Effector memory CD4-positive, alpha-beta T cell (primary cell): ENCODE measurements at regions not wholly inside any gene's neighbourhood (a gene's known extent, or its start where the extent isn't known, plus 50 kb on each side); places are given as distances from the start of the nearest gene placed in this dataset.

Experiments
- DNase-seq, 3 donors: peaks; one replicate each; pipeline ENCODE4 v3.0.0-alpha.2; 2020
- H3K27ac ChIP-seq: 2 replicates; pipeline ENCODE4 v1.7.0; 2013; ENCODE audit warnings: mild to moderate bottlenecking, low read length, moderate library complexity; ENCODE audit not compliant: insufficient read depth, poor library complexity, severe bottlenecking
- H3K27me3 ChIP-seq: replicated peaks from 2 replicates; pipeline ENCODE4 v1.7.0; 2013; ENCODE audit warnings: mild to moderate bottlenecking, low read length; ENCODE audit not compliant: insufficient read depth, control insufficient read depth, poor library complexity, severe bottlenecking
- H3K36me3 ChIP-seq: 2 replicates; pipeline ENCODE4 v1.7.0; 2013; ENCODE audit warnings: mild to moderate bottlenecking, low read length, moderate library complexity; ENCODE audit not compliant: control insufficient read depth, insufficient read depth
- H3K4me1 ChIP-seq: 2 replicates; pipeline ENCODE4 v1.7.0; 2013; ENCODE audit warnings: low read length, mild to moderate bottlenecking; ENCODE audit not compliant: control insufficient read depth, insufficient read depth, poor library complexity, severe bottlenecking
- H3K4me3 ChIP-seq: 2 replicates; pipeline ENCODE4 v1.7.0; 2013; ENCODE audit warnings: low read length, low read depth, mild to moderate bottlenecking; ENCODE audit not compliant: insufficient read depth, poor library complexity, severe bottlenecking
- H3K9me3 ChIP-seq: 2 replicates; pipeline ENCODE4 v1.7.0; 2013; ENCODE audit warnings: mild to moderate bottlenecking, low read length, moderate library complexity; ENCODE audit not compliant: control insufficient read depth

- Histone ChIP-seq H3K27ac (no peak overlapping the region), H3K27me3 (no peaks in the 10 kb centered on the region), H3K9me3 (no peaks in the 10 kb centered on the region), H3K36me3 (no peaks in the 10 kb centered on the region), H3K4me3 (no peak overlapping the region), H3K4me1 (no peaks in the 10 kb centered on the region)
- DNase-seq: no peak
Observed at GRCh38 chr10:44723082-44723481, 188.1 kb upstream of the TMEM72 start.

GRCh38 chr10:44723619-44724325, 187.4 kb upstream of the TMEM72 start:
- Histone ChIP-seq H3K27ac (no peak overlapping the region), H3K4me3 (no peak overlapping the region)

GRCh38 chr10:44724415-44725174, 186.5 kb upstream of the TMEM72 start:
- Histone ChIP-seq H3K4me1 (no peaks in the 10 kb centered on the region), H3K4me3 (no peak overlapping the region), H3K36me3 (no peaks in the 10 kb centered on the region), H3K27ac (no peak overlapping the region), H3K9me3 (no peaks in the 10 kb centered on the region), H3K27me3 (no peaks in the 10 kb centered on the region)
- DNase-seq: no peak

More at GRCh38 chr10:44723619-44724325, 187.4 kb upstream of the TMEM72 start:
- no peaks in the 10 kb centered on the region for H3K27me3 ChIP-seq
- H3K36me3 ChIP-seq: no peaks in the 10 kb centered on the region
- no peak for DNase-seq
- no peaks in the 10 kb centered on the region for H3K4me1 ChIP-seq
- no peaks in the 10 kb centered on the region for H3K9me3 ChIP-seq

GRCh38 chr10:44725404-44725803, 185.7 kb upstream of the TMEM72 start:
- DNase-seq: no peak
- H3K36me3 ChIP-seq: no peaks in the 10 kb centered on the region
- no peak overlapping the region for H3K4me3 ChIP-seq
- no peak overlapping the region for H3K27ac ChIP-seq
- H3K4me1 ChIP-seq: no peaks in the 10 kb centered on the region
- no peaks in the 10 kb centered on the region for H3K9me3 ChIP-seq
- H3K27me3 ChIP-seq: no peaks in the 10 kb centered on the region

- H3K9me3 ChIP-seq: no peaks in the 10 kb centered on the region
- no peaks in the 10 kb centered on the region for H3K36me3 ChIP-seq
- no peaks in the 10 kb centered on the region for H3K4me1 ChIP-seq
- H3K27ac ChIP-seq: no peak overlapping the region
- no peaks in the 10 kb centered on the region for H3K27me3 ChIP-seq
- DNase-seq: no peak
- no peak overlapping the region for H3K4me3 ChIP-seq
Observed at GRCh38 chr10:44731283-44731682, 179.9 kb upstream of the TMEM72 start.

- DNase-seq: no peak
- H3K9me3 ChIP-seq: no peaks in the 10 kb centered on the region
- H3K36me3 ChIP-seq: no peaks in the 10 kb centered on the region
- no peaks in the 10 kb centered on the region for H3K27me3 ChIP-seq
- no peak overlapping the region for H3K27ac ChIP-seq
- no peak overlapping the region for H3K4me3 ChIP-seq
- H3K4me1 ChIP-seq: no peaks in the 10 kb centered on the region
Observed at GRCh38 chr10:44733501-44734488, 177.3 kb upstream of the TMEM72 start.

- Histone ChIP-seq H3K27ac (no peak overlapping the region), H3K4me1 (no peaks in the 10 kb centered on the region), H3K9me3 (no peaks in the 10 kb centered on the region), H3K36me3 (no peaks in the 10 kb centered on the region), H3K4me3 (no peak overlapping the region), H3K27me3 (no peaks in the 10 kb centered on the region)
- no peak for DNase-seq
Observed at GRCh38 chr10:44742248-44742647, 168.9 kb upstream of the TMEM72 start.

GRCh38 chr10:44743535-44743934, 167.6 kb upstream of the TMEM72 start:
- Histone ChIP-seq H3K4me1 (no peaks in the 10 kb centered on the region), H3K27me3 (no peaks in the 10 kb centered on the region), H3K27ac (no peak overlapping the region), H3K36me3 (no peaks in the 10 kb centered on the region), H3K4me3 (no peak overlapping the region), H3K9me3 (no peaks in the 10 kb centered on the region)
- no peak for DNase-seq

GRCh38 chr10:44745920-44746319, 165.2 kb upstream of the TMEM72 start:
- Histone ChIP-seq H3K36me3 (no peaks in the 10 kb centered on the region), H3K4me1 (no peaks in the 10 kb centered on the region), H3K27me3 (no peaks in the 10 kb centered on the region), H3K27ac (no peak overlapping the region), H3K4me3 (no peak overlapping the region), H3K9me3 (no peaks in the 10 kb centered on the region)
- no peak for DNase-seq
